H1 (cell line): ENCODE measurements at regions not wholly inside any gene's neighbourhood (a gene's known extent, or its start where the extent isn't known, plus 50 kb on each side); places are given as distances from the start of the nearest gene placed in this dataset.

Source experiments
- CBX8 ChIP-seq: fragments of 300-800, 300-1000 bp; sonication (generic); IDR thresholded peaks from 2 replicates; pipeline ENCODE4 v1.7.1; 2016; ENCODE audit warnings: low read depth, low read length, borderline replicate concordance
- EZH2 ChIP-seq: fragments of 200-600 bp; sonication (generic); IDR thresholded peaks from 2 replicates; pipeline ENCODE4 v1.7.1; 2012; ENCODE audit warnings: low read depth, mild to moderate bottlenecking, moderate library complexity, low read length, inconsistent platforms; ENCODE audit not compliant: severe bottlenecking
- GTF2F1 ChIP-seq: IDR thresholded peaks from 2 replicates; pipeline ENCODE4 v1.6.1; 2012; ENCODE audit warnings: low read depth, low read length, improper control_type of control experiment, borderline replicate concordance
- POLR2AphosphoS5 ChIP-seq: IDR thresholded peaks from 2 replicates; pipeline ENCODE4 v1.6.1; 2011; ENCODE audit warnings: low read depth, low read length
- TCF12 ChIP-seq: IDR thresholded peaks from 2 replicates; pipeline ENCODE4 v1.6.1; 2011; ENCODE audit warnings: low read depth, mild to moderate bottlenecking, low read length
- YY1 ChIP-seq: IDR thresholded peaks from 2 replicates; pipeline ENCODE4 v1.6.1; 2011; ENCODE audit warnings: low read depth, mild to moderate bottlenecking, low read length

- no peak for TF ChIP-seq TCF12
- TF ChIP-seq EZH2: no peak
- no peak for TF ChIP-seq CBX8
- no peak for TF ChIP-seq GTF2F1
- no peak for TF ChIP-seq POLR2AphosphoS5
- no peak for TF ChIP-seq YY1
Observed at GRCh38 chr13:34012382-34012781, 194.4 kb downstream of the RFC3 start (continued).
